NCI-H526 treated with DMSO at 0.1 percent for 48 hours (cell line): ENCODE measurements at regions not wholly inside any gene's neighbourhood (a gene's known extent, or its start where the extent isn't known, plus 50 kb on each side); places are given as distances from the start of the nearest gene placed in this dataset.

Experiments
- DNase-seq: peaks from one replicate; lab custom pipeline; 2025; lab: John Stamatoyannopoulos, UW

- no peak for DNase-seq
These were observed 249.0 kb upstream of the PPP2R2D start for GRCh38 chr10:131651674-131652437.

- no peak for DNase-seq
These were observed 248.2 kb upstream of the PPP2R2D start for GRCh38 chr10:131652438-131653139.

- DNase-seq, result no peak
These were observed 247.7 kb upstream of the PPP2R2D start for GRCh38 chr10:131653140-131653539.

- no peak for DNase-seq
These were observed 247.0 kb upstream of the PPP2R2D start for GRCh38 chr10:131653554-131654470.

- DNase-seq, result no peak
These were observed 246.2 kb upstream of the PPP2R2D start for GRCh38 chr10:131654471-131655087.

GRCh38 chr10:131655101-131655849 is 245.5 kb upstream of the PPP2R2D start:
- no peak for DNase-seq

GRCh38 chr10:131656009-131656408 is 244.8 kb upstream of the PPP2R2D start:
- DNase-seq, result no peak

- DNase-seq, result no peak
These were observed 244.4 kb upstream of the PPP2R2D start for GRCh38 chr10:131656431-131656841.

GRCh38 chr10:131657318-131657984 is 243.4 kb upstream of the PPP2R2D start:
- no peak for DNase-seq

GRCh38 chr10:131657985-131658330 is 242.8 kb upstream of the PPP2R2D start:
- no peak for DNase-seq

- no peak for DNase-seq
These were observed 242.2 kb upstream of the PPP2R2D start for GRCh38 chr10:131658476-131659110.

GRCh38 chr10:131660427-131660826 is 240.4 kb upstream of the PPP2R2D start:
- no peak for DNase-seq

- DNase-seq, result no peak
These were observed 238.0 kb upstream of the PPP2R2D start for GRCh38 chr10:131662851-131663250.

- no peak for DNase-seq
These were observed 237.5 kb upstream of the PPP2R2D start for GRCh38 chr10:131663351-131663750.

GRCh38 chr10:131666091-131666490 is 234.7 kb upstream of the PPP2R2D start:
- DNase-seq, result no peak

- DNase-seq, result no peak
These were observed 233.8 kb upstream of the PPP2R2D start for GRCh38 chr10:131667047-131667446.

- no peak for DNase-seq
These were observed 233.2 kb upstream of the PPP2R2D start for GRCh38 chr10:131667561-131667960.

- DNase-seq, result no peak
These were observed 231.9 kb upstream of the PPP2R2D start for GRCh38 chr10:131668903-131669302.

GRCh38 chr10:131669838-131670237 is 231.0 kb upstream of the PPP2R2D start:
- DNase-seq, result no peak

GRCh38 chr10:131670341-131670740 is 230.5 kb upstream of the PPP2R2D start:
- no peak for DNase-seq
